Neural progenitor cell (in vitro differentiated cells): ENCODE measurements at regions not wholly inside any gene's neighbourhood (a gene's known extent, or its start where the extent isn't known, plus 50 kb on each side); places are given as distances from the start of the nearest gene placed in this dataset.

ENCODE experiments used
- DNase-seq: peaks from one replicate; pipeline ENCODE4 v3.0.0-alpha.2; 2016; ENCODE audit warnings: low spot score
- H2AFZ ChIP-seq: fragments of 200-600 bp; sonication (generic); replicated peaks from 2 replicates; pipeline ENCODE4 v1.6.1; 2016; ENCODE audit warnings: antibody characterized with exemption
- H3F3A ChIP-seq: fragments of 200-600 bp; sonication (generic); 2 replicates; pipeline ENCODE4 v1.6.1; 2016; ENCODE audit warnings: antibody characterized with exemption, low read depth
- H3K27ac ChIP-seq: fragments of 200-600 bp; sonication (generic); 2 replicates; pipeline ENCODE4 v1.5.1; 2016; ENCODE audit warnings: mild to moderate bottlenecking
- H3K27me3 ChIP-seq: fragments of 200-600 bp; sonication (generic); 2 replicates; pipeline ENCODE4 v1.6.1; 2016; ENCODE audit warnings: mild to moderate bottlenecking, moderate library complexity
- H3K36me3 ChIP-seq: fragments of 200-600 bp; sonication (generic); 2 replicates; pipeline ENCODE4 v1.5.1; 2016
- H3K4me1 ChIP-seq: fragments of 200-600 bp; sonication (generic); 2 replicates; pipeline ENCODE4 v1.6.1; 2016; ENCODE audit warnings: mixed run types
- H3K4me2 ChIP-seq: fragments of 200-600 bp; sonication (generic); 2 replicates; pipeline ENCODE4 v1.6.1; 2016
- H3K4me3 ChIP-seq: fragments of 200-600 bp; sonication (generic); 2 replicates; pipeline ENCODE4 v1.5.1; 2016
- H3K79me2 ChIP-seq: fragments of 200-600 bp; sonication (generic); 2 replicates; pipeline ENCODE4 v1.6.1; 2016; ENCODE audit warnings: low read depth
- H3K9ac ChIP-seq: fragments of 200-600 bp; sonication (generic); 2 replicates; pipeline ENCODE4 v1.6.1; 2016
- H3K9me3 ChIP-seq: fragments of 200-600 bp; sonication (generic); 2 replicates; pipeline ENCODE4 v1.5.1; 2016; ENCODE audit warnings: low read depth
- H4K20me1 ChIP-seq: fragments of 200-600 bp; sonication (generic); 2 replicates; pipeline ENCODE4 v1.6.1; 2016; ENCODE audit warnings: low read depth
- H3K27ac Mint-ChIP-seq: 3 replicates; pipeline ENCODE4 v1.8.0; 2021; ENCODE audit warnings: mixed read lengths
- H3K27me3 Mint-ChIP-seq: 2 replicates; pipeline ENCODE4 v1.8.0; 2022; ENCODE audit warnings: low read depth, mild to moderate bottlenecking, inconsistent platforms, moderate library complexity, mixed read lengths; ENCODE audit not compliant: insufficient read depth
- H3K36me3 Mint-ChIP-seq: 3 replicates; pipeline ENCODE4 v1.8.0; 2021; ENCODE audit warnings: mixed read lengths
- H3K4me1 Mint-ChIP-seq: 3 replicates; pipeline ENCODE4 v1.8.0; 2021; ENCODE audit warnings: mixed read lengths
- H3K4me3 Mint-ChIP-seq: 3 replicates; pipeline ENCODE4 v1.8.0; 2021; ENCODE audit warnings: mild to moderate bottlenecking, moderate library complexity, mixed read lengths
- H3K9me3 Mint-ChIP-seq: 3 replicates; pipeline ENCODE4 v1.8.0; 2020; ENCODE audit warnings: mixed read lengths
- EZH2 ChIP-seq: fragments of 200-600 bp; sonication (generic); IDR thresholded peaks from 2 replicates; pipeline ENCODE4 v1.6.1; 2017; ENCODE audit warnings: antibody characterized with exemption, mild to moderate bottlenecking, moderate library complexity
- EZH2phosphoT487 ChIP-seq: fragments of 200-600 bp; sonication (generic); IDR thresholded peaks from 2 replicates; pipeline ENCODE4 v1.6.1; 2017; ENCODE audit warnings: antibody characterized with exemption
- TF ChIP-seq, protein P1 (sequence below): fragments of 200-600 bp; sonication (generic); IDR thresholded peaks from 2 replicates; pipeline ENCODE4 v1.5.1; 2017; ENCODE audit warnings: antibody characterized with exemption, mild to moderate bottlenecking

- no peak overlapping the region for H3K9ac ChIP-seq
- no peaks in the 10 kb centered on the region for H4K20me1 ChIP-seq
- Mint-ChIP-seq H3K36me3 (peaks cover 2% of the 10 kb centered on the region), H3K27me3 (no peaks in the 10 kb centered on the region), H3K4me1 (peaks cover 28% of the 10 kb centered on the region), H3K9me3 (peaks cover 2% of the 10 kb centered on the region), H3K4me3 (no peak overlapping the region), H3K27ac (no peak overlapping the region)
- no peaks in the 10 kb centered on the region for H3K79me2 ChIP-seq
- H2AFZ ChIP-seq = no peak overlapping the region
- DNase-seq = no peak
- H3K4me2 ChIP-seq = no peak overlapping the region
- no peaks in the 10 kb centered on the region for H3K36me3 ChIP-seq
- no peak overlapping the region for H3K4me3 ChIP-seq
- TF ChIP-seq EZH2 (no peak), EZH2phosphoT487 (no peak)
- TF ChIP-seq, protein P1, sequence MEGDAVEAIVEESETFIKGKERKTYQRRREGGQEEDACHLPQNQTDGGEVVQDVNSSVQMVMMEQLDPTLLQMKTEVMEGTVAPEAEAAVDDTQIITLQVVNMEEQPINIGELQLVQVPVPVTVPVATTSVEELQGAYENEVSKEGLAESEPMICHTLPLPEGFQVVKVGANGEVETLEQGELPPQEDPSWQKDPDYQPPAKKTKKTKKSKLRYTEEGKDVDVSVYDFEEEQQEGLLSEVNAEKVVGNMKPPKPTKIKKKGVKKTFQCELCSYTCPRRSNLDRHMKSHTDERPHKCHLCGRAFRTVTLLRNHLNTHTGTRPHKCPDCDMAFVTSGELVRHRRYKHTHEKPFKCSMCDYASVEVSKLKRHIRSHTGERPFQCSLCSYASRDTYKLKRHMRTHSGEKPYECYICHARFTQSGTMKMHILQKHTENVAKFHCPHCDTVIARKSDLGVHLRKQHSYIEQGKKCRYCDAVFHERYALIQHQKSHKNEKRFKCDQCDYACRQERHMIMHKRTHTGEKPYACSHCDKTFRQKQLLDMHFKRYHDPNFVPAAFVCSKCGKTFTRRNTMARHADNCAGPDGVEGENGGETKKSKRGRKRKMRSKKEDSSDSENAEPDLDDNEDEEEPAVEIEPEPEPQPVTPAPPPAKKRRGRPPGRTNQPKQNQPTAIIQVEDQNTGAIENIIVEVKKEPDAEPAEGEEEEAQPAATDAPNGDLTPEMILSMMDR = no peak
- H3K27ac ChIP-seq = no peak overlapping the region
- peaks cover 12% of the 10 kb centered on the region for H3F3A ChIP-seq
- peaks cover 31% of the 10 kb centered on the region for H3K4me1 ChIP-seq
- no peaks in the 10 kb centered on the region for H3K9me3 ChIP-seq
- no peaks in the 10 kb centered on the region for H3K27me3 ChIP-seq
These were observed 362.0 kb downstream of the ETNK1 start for GRCh38 chr12:22986997-22987396.

DNA sequence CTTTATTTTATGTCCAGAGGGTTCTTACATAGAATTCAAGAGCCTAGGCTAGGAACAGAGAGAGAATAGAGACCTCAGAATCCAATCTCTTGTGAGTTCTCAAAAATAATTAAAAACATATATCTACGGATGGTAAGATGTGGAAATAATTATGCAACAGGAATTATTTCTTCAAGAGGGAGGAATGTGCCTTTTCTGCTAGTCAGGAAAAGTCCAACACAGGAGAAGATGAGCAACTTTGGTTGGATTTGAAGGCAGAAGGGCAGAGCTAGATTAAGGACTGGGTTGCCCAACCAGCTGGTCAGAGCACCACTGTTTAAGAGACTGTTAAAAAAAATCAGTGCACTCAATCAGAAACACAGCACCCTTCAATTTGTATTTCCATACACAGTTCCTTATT is 365.5 kb downstream of the ETNK1 start:
- Histone ChIP-seq H3K9me3 (no peaks in the 10 kb centered on the region), H3K9ac (no peak overlapping the region), H3K4me3 (no peak overlapping the region), H2AFZ (no peak overlapping the region), H3K27me3 (no peaks in the 10 kb centered on the region), H3K79me2 (no peaks in the 10 kb centered on the region), H3F3A (peaks cover 8% of the 10 kb centered on the region), H3K4me1 (peaks cover 27% of the 10 kb centered on the region), H4K20me1 (no peaks in the 10 kb centered on the region), H3K4me2 (no peak overlapping the region), H3K36me3 (no peaks in the 10 kb centered on the region), H3K27ac (no peak overlapping the region)
- Mint-ChIP-seq H3K9me3 (peaks cover 2% of the 10 kb centered on the region), H3K4me3 (no peak overlapping the region), H3K27ac (no peak overlapping the region), H3K4me1 (peaks cover 26% of the 10 kb centered on the region), H3K27me3 (no peaks in the 10 kb centered on the region), H3K36me3 (no peaks in the 10 kb centered on the region)
- TF ChIP-seq, protein P1 = no peak
- no peak for DNase-seq

DNA sequence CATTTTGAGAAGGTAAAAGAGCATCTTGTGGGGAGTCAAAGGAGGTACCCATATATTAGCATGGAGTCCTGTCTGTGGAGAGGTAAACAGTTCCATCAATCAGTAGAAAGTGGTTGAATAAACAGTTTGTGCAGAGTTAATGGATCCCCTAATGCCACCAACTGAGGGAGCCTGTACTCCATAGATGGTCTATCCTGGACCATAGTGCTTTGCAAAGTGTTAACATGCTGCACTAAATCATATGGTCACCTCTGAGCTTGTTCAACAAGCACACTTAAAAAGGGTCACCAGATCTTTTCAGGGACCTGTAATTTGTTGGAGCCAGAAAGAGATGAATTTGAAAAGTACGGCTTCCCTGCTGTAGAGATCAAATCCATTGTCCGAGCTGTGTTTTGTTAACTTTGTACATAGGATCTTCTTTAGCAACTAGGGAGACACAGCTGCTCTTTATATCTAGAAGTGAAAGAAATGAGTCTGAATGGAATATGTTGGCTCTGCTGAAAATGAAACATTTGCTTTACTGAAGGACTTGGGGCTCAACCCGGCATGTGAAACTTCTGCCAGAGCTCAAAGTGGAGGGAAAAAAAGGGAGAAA is 366.4 kb downstream of the ETNK1 start:
- no peak overlapping the region for H3K4me2 ChIP-seq
- H3K27ac Mint-ChIP-seq = no peak overlapping the region

More for the DNA sequence above, 366.4 kb downstream of the ETNK1 start:
- Histone ChIP-seq H4K20me1 (no peaks in the 10 kb centered on the region), H2AFZ (peak overlapping the region; percentile 43), H3K27ac (no peak overlapping the region), H3K4me3 (no peak overlapping the region), H3K36me3 (no peaks in the 10 kb centered on the region), H3K9me3 (no peaks in the 10 kb centered on the region), H3F3A (peaks cover 8% of the 10 kb centered on the region), H3K27me3 (no peaks in the 10 kb centered on the region), H3K9ac (no peak overlapping the region), H3K79me2 (no peaks in the 10 kb centered on the region), H3K4me1 (peaks cover 27% of the 10 kb centered on the region)
- Mint-ChIP-seq H3K4me1 (peaks cover 26% of the 10 kb centered on the region), H3K27me3 (no peaks in the 10 kb centered on the region), H3K4me3 (no peak overlapping the region), H3K9me3 (peaks cover 2% of the 10 kb centered on the region), H3K36me3 (no peaks in the 10 kb centered on the region)
- TF ChIP-seq EZH2 = no peak
- no peak for TF ChIP-seq EZH2phosphoT487
- TF ChIP-seq, protein P1 = no peak
- DNase-seq = no peak
